ENCODE measurements at regions not wholly inside any gene's neighbourhood (a gene's known extent, or its start where the extent isn't known, plus 50 kb on each side); places are given as distances from the start of the nearest gene placed in this dataset.

DNA sequence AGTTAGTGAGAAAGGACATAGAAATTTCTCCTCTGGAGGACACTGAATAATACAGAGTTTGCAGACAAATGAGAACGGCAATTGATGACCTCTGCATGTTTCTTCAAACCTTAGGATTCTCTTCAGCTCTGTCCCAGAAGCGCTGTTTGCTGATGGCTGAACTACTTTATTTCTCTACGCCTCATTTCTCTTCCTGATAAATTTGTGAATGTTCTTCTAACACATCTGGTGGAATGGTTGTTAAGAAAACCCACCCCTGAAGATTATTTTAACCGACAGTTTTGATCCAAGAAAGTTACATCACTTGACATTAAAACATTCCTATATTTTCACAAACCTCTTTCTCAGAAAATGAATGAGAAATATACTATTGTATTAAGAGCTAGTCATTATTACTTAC lies 1150.6 kb downstream of the DTWD2 start:
- TF ChIP-seq EZH2 (IDR thresholded peaks at IDR 0.05; ENCODE audit: low read length) = no peak
- TF ChIP-seq, protein P1, sequence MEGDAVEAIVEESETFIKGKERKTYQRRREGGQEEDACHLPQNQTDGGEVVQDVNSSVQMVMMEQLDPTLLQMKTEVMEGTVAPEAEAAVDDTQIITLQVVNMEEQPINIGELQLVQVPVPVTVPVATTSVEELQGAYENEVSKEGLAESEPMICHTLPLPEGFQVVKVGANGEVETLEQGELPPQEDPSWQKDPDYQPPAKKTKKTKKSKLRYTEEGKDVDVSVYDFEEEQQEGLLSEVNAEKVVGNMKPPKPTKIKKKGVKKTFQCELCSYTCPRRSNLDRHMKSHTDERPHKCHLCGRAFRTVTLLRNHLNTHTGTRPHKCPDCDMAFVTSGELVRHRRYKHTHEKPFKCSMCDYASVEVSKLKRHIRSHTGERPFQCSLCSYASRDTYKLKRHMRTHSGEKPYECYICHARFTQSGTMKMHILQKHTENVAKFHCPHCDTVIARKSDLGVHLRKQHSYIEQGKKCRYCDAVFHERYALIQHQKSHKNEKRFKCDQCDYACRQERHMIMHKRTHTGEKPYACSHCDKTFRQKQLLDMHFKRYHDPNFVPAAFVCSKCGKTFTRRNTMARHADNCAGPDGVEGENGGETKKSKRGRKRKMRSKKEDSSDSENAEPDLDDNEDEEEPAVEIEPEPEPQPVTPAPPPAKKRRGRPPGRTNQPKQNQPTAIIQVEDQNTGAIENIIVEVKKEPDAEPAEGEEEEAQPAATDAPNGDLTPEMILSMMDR (optimal IDR thresholded peaks at IDR 0.05 in 1 of 3, IDR thresholded peaks at IDR 0.05 in 1 of 3, conservative IDR thresholded peaks at IDR 0.05 in 1 of 3; ENCODE audit: extremely low read depth in 1 of 3, insufficient read depth in 2 of 3, low read length in 3 of 3) = no peak

Measured in keratinocyte (primary cell).